HL-60/S4 treated with phorbol 12-myristate 13-acetate at 8.2 ng/mL for 4 days and 3 days (cell line): ENCODE measurements at regions not wholly inside any gene's neighbourhood (a gene's known extent, or its start where the extent isn't known, plus 50 kb on each side); places are given as distances from the start of the nearest gene placed in this dataset.
"Not testable (repeated sequence)": the region's sequence is repeated elsewhere in the genome, so short reads cannot be mapped to it uniquely, and the experiment has no call there.

Experiments used
- in situ Hi-C: fragments of 300-500 bp; cut with MboI; formaldehyde crosslinking; loops from 2 replicates; pipeline ENCODE4 v1.15.0; 2022; ENCODE audit warnings: low sequenced_read_pairs

- in situ Hi-C loops, result no loop called here
Measured at GRCh38 chr1:219326843-219327242, 153.2 kb downstream of the LYPLAL1 start.

DNA sequence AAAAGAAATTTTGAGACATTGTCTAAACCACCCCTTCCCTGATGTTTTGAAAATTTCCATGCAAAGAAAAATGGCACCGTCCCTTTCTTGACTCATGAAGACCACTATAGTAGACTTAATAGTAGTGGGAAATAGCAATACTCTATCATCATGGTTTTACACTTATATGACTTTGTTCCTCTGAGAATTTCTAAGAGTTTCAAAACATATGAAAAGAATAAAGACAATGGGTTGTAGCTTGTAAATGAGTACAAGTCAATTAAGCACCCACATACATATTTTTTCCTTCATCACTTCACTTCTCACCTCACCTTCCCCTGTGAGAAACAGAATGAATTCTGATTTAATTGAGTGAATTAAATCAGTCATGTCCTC lies 151.7 kb downstream of the LYPLAL1 start:
- in situ Hi-C loops, result no loop called here

GRCh38 chr1:219324629-219325367 lies 151.1 kb downstream of the LYPLAL1 start:
- in situ Hi-C loops, result no loop called here

DNA sequence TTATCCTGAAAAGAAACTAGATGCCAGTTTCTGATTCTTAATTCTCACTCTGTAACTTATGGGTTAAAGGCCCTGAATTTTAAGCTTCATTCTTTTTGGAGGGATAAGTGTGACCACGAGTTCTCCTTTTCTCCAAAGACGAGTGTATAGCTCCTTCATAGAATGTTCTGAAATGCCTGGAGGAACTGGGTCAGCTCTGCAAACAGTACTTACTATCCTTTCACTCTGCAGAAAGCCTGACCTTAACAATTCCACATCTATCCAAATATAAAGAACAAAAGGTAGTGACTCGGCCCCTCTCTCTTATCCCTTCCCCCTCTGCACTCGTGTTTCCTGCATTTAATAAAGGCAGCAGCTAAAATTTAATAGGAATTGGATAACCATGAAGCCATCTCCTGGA lies 150.5 kb downstream of the LYPLAL1 start:
- in situ Hi-C loops, result no loop called here

GRCh38 chr1:219323426-219323825 lies 149.7 kb downstream of the LYPLAL1 start:
- in situ Hi-C loops, result no loop called here

DNA sequence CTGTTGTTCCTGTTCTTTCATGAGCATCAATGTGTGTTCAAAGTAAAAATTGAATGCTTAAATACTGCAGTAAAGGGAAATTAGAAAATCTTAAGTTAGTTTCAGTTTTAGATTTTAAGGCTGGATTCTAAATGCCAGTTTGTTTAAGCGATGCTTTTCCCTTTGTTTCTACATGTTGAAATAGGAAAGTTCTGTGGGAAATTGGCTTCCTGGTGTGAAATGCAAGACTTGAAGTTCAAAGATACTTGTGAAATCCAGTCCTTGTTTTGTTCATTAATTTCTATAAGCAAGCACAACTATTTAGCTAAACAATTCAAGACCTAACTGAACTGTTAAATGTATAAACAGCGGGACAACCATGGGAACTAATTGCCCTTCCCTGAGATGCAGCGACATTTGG lies 149.1 kb downstream of the LYPLAL1 start:
- in situ Hi-C loops, result no loop called here

DNA sequence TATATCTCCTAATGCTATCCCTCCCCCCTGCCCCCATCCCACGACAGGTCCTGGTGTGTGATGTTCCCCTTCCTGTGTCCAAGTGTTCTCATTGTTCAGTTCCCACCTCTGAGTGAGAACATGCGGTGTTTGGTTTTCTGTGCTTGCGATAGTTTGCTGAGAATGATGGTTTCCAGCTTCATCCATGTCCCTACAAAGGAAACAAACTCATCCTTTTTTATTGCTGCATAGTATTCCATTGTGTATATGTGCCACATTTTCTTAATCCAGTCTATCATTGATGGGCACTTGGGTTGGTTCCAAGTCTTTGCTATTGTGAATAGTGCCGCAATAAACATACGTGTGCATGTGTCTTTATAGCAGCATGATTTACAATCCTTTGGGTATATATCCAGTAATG lies 146.9 kb downstream of the LYPLAL1 start:
- in situ Hi-C loops, result not testable (repeated sequence)

GRCh38 chr1:219318826-219319225 lies 145.1 kb downstream of the LYPLAL1 start:
- in situ Hi-C loops, result no loop called here

DNA sequence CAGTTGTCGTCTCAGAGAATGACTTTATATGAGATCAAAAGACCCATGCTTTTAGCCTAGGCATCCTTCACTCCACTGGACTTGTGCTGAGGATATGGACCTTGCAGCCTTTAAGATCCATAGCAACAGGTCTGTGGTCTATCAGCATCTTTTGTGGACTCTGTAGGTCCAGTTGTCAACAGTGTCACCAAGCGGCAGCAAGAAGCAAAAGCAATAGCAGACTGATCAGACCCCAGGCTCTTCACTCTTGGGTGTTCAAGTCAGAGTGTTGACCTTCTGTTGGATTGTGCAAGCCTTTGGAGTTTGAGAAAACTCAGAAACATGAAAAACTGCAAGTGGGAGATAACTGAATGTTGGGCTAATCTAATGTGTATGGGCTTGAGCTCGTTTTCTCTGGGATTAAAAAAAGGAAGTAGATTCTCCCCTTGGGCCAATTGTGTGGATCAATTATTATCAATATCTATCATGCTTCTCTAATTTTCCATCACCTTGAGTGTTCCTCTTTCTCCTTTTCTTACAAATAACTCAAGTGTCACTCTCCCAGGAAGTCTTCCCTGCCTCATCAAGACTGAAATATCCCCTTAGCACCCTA lies 144.2 kb downstream of the LYPLAL1 start:
- in situ Hi-C loops, result no loop called here

- in situ Hi-C loops, result no loop called here
Measured at GRCh38 chr1:219316066-219316465, 142.4 kb downstream of the LYPLAL1 start.

- in situ Hi-C loops, result no loop called here
Measured at GRCh38 chr1:219313961-219314360, 140.3 kb downstream of the LYPLAL1 start.

DNA sequence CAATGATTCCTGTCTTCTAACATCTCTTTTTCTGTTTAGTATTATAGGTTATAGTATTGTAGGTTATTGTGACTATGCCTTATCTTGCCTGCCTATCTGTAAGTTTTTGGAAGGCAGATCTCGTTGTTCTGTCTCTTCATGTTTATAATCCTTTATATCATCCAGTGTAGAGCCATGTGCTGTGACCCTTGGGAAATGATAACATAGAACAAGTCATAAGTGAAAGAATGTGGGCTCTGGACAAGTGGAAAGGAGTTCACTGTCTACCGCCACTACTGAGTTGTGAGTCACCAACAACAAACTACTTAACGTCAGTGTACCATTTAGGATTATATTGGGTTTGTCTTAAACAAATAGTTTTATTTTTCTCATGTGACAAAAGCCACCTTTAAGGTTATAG lies 139.3 kb downstream of the LYPLAL1 start:
- in situ Hi-C loops, result no loop called here

DNA sequence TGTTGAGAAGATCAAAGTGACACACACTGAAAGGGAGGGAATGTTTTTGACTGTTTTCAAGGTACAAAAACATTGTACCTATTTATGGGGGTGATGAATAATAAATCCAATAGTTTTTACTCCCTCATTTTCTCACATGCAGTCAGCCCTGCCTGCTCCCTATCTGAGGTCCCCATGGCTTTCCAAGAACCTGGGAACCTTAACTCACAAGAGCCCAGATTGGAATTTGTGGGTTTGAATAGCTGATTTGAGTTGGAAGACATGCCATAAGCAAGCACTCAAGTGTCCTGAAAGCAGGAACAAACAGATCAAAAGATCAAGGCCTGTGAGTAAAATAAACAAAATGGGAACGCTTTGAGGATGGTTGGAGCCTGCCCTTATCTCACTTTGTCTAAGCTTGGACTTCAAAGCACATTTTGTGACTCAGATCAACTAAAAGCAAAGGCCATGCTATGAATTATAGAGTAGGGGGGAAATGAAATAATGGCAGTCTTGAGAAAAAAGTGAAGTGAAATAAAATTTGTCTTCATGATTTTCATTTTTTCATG lies 136.6 kb downstream of the LYPLAL1 start:
- in situ Hi-C loops, result no loop called here

DNA sequence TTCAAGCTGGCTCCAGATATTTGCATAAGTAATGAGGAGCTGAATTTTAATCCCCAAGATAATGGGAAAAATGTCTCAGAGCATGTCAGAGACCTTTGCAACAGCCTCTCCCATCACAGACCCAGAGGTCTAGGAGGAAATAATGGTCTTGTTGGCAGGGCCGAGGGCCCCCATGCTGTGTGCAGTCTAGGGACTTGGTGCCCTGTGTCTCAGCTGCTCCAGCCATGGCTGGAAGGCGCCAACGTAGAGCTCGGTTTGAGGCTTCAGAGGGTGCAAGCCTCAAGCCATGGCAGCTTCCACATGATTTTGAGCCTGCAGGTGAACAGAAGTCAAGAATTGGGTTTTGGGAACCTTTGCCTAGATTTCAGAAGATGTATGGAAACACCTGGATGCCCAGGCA lies 134.7 kb downstream of the LYPLAL1 start:
- in situ Hi-C loops, result no loop called here

DNA sequence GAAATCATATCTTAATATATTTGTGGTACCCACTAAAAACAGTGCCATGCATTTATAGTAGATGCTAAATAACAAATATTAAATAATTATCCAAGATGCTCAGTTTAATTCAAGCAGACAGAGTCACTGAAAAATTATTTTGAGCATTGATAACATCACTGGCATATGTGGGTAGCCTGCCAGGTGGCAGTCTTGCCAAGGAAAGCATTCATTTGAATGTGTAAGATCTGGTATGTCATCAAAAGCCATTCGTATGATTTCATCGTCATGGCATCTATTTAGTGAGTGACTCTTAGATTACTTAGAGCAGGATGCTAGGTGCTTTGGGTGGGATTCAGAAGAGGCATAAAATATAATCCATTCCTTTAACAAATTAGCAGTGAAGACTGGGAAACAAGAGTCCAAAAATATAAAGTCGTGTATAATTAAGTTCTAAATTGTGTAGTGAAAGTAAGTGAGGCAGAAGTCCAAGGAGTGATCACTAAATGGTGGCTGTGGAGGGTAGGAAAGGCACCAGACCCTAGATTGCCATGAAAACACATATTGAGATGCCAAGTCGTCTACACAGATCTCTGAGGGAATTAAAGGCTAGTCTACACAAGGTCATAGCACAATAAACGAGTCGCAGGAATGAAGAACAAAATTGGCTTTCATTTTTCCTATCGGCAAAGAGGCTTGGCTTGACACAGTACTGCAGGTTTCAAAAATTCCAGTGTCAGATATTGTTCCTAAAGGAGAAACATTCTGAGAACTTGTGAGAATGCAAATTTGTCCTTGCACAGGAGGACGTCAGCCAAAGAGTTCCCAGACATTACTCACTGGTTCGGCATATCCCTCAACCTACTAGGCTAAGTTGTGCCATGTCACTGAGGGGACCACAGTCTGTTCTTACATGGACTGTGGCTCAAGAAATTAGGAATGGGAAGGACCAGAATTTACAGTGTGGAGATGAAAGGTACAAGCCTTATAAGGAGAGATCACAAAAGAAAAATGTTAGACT lies 130.8 kb downstream of the LYPLAL1 start:
- in situ Hi-C loops, result no loop called here

- in situ Hi-C loops, result no loop called here
Measured at GRCh38 chr1:219302697-219303096, 129.0 kb downstream of the LYPLAL1 start.

- in situ Hi-C loops, result no loop called here
Measured at GRCh38 chr1:219299420-219299819, 125.7 kb downstream of the LYPLAL1 start.

GRCh38 chr1:219298571-219299148 lies 125.0 kb downstream of the LYPLAL1 start:
- in situ Hi-C loops, result no loop called here

DNA sequence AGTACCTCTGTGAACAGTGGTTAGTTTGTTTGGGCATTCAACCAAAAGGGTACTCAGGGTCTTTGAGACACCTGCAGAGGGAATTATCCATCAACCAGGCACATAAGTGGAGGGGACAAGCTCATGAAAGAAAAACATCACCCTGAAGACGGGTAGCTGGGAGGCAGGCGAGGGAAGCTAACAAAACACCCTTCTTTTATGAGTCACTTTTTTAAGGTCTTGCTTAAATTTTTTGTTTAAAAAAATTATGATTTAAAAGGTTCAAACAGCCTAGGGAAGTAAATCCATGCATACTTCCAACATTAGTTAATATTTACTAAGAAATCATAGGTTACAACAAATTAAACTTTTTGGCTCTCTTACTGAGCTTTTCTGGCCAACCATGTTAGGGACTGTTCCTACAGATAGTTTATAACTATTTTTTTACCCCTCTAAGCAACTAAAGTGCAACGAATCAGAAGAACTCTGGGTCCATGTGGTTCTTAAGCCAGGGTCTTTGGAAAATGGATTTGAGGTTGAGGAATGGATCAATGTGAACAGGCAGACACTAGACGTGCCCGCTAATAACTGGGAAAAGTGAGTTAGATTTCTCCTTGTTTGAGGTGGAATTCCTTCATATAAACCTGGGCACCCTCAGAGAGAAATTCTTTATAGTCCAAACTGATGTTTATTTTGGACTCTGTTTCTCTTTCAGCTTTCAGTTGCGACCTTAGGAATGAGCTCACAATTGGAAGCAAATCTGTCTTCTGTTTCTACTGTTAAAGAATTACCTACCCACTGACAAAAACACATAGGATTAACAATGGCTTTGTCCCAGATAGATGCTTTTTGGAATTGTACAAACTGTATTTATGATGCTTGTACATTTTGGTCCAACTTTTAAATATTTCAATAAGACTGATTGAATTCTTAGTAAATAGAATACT lies 123.0 kb downstream of the LYPLAL1 start:
- in situ Hi-C loops, result no loop called here

DNA sequence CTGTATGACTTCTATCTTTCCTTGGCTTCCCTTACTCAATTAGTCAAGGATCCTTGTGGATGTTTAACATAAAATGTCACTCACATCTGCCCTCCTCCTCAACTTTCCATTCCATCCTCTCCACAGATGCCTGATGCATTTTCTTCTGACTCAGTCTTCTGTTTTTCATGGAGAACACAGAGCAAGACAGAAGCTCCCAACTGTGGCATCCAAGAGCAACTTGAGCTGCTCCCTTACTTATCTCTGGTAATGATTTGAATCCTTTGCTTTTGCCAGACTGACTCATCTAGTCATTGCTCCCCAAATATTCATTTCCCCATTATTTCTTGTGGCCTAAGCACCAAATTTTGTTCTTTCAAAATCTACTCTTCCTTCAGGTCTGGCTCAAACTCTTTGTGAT lies 120.6 kb downstream of the LYPLAL1 start:
- in situ Hi-C loops, result no loop called here
